Fibroblast of gingiva (primary cell): ENCODE measurements at regions not wholly inside any gene's neighbourhood (a gene's known extent, or its start where the extent isn't known, plus 50 kb on each side); places are given as distances from the start of the nearest gene placed in this dataset.

Experiments
- DNase-seq: peaks from one replicate; pipeline ENCODE4 v3.0.0-alpha.2; 2011; ENCODE audit warnings: low read depth

- no peak for DNase-seq
Measured at GRCh38 chr11:11140510-11140909, 212.5 kb downstream of the CSNK2A3 start.

GRCh38 chr11:11137339-11137738, 215.7 kb downstream of the CSNK2A3 start:
- DNase-seq = no peak

DNA sequence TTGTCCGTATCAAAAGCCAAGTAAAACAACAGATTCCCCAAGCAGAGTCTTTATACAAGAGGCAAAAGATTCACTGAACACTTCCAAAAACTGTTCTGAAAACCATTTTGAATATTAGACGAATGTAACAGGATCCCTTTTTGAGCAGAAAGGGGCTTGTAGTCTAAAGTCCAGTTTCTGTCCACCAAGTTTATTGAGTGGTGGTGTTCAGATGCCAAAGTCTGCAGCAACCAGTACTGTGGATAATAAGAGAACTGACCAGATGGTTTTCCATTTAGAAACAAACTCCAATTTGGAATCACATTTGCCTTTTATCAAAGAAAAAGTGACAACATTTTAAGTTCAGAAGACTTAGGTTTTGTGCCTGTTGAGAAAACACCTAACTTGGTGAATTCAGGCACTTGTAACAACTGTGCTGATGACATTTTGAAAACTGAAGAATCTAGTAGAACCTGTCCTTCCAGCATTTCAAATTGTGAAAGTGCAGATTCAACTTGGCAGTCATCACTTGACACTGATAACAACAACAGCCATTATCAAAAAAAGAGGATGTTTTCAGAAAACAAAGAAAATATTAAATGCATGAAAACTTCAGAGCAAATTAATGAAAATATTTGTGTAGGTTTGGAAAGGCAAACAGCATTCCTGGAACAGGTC, 217.1 kb downstream of the CSNK2A3 start:
- no peak for DNase-seq

DNA sequence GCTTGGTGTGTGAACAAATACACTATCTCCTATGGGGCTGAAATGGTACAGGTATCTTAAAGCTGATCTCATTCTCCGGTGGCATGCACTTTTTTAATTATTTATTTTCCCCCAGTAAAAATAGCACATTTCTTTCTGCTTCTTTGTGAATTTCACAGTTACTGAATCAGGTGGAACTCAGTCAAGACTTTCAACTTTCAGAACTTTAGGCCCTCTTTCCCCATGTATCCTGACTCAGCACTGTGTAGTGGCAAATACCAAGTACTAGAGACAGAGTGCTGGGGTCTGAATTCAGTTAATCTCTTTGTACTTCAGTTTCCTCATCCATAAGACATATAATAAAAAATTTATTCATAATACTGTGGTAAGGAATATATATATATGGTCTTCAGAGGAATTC, 223.9 kb downstream of the CSNK2A3 start:
- DNase-seq = no peak

GRCh38 chr11:11125618-11126017, 227.4 kb downstream of the CSNK2A3 start:
- DNase-seq = no peak

DNA sequence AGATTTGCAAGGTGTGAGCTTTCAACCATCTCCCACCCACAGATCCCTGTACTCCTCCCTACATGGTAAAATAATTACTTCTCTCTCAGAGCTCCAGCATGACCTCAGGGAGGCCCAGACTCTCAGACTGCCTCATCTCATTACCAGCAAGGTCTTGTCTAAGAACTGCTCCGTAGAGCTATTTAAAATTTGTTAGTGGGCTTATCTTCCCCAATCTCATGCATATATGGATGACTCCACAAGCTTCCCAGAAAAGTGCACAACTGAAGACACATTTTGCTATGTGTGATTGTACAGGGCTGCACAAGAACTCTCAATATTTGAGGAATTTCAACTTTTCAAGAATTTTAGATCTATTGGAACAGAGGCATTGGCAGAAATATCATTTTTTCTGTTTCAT, 230.3 kb downstream of the CSNK2A3 start:
- DNase-seq = no peak

DNA sequence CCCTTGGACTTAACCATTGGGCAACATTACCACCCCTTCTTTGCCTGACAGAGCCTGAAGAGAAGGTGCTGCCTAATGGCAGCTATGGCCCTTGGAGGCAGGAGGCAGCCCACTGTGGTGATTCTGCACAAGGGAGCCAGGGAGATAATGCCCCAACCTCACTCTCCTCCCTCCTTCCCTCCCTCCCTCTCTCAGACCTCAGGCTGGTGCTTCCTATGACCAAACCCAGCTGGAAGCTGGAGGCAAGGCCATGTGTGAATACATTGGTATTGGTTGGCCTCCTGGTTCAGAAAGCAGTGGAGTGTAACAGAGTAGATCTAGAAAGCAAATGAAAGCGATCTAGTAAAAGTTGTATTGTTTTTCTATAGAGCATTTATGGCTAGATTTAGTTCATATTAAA, 233.1 kb downstream of the CSNK2A3 start:
- no peak for DNase-seq

DNA sequence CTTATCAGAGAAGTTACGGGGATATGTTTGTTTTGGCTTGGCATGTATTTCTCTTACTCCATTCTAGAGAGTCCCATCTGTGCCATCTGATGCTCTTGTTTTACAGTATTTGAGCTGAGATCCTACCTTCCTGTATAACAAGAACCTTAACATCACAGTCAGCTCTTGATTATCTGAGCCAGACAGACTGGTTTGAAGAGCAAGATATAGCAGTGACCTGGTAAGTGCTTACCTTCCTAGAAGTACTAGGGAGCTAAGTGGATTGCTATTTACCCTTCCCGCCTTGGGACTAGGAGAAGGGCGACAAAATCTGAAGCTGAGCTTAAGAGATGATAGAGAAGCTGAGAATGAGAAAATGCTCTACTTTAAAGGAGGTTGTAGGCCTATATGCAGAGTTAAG, 235.3 kb downstream of the CSNK2A3 start:
- no peak for DNase-seq

GRCh38 chr11:11115475-11115874, 237.6 kb downstream of the CSNK2A3 start:
- no peak for DNase-seq

DNA sequence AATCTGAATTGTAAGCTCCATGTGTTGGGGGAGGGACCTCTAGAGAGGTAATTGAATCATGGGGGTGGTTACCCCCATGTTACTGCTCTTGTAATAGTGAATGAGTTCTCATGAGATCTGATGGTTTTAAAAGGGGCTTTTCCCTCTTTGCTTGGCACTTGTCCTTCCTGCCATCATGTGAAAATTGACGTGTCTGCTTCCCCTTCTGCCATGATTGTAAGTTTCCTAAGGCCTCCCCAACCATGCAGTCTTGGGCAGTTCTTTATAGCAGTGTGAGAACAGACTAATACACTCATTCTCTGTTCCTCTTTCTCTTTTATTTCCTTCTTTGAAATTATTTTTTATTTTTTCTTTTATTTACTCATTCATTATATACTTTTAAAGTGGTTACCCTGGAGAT, 239.4 kb downstream of the CSNK2A3 start:
- no peak for DNase-seq

GRCh38 chr11:11108026-11108425, 245.0 kb downstream of the CSNK2A3 start:
- DNase-seq = no peak

- no peak for DNase-seq
Measured at GRCh38 chr11:11107076-11107723, 245.8 kb downstream of the CSNK2A3 start.

DNA sequence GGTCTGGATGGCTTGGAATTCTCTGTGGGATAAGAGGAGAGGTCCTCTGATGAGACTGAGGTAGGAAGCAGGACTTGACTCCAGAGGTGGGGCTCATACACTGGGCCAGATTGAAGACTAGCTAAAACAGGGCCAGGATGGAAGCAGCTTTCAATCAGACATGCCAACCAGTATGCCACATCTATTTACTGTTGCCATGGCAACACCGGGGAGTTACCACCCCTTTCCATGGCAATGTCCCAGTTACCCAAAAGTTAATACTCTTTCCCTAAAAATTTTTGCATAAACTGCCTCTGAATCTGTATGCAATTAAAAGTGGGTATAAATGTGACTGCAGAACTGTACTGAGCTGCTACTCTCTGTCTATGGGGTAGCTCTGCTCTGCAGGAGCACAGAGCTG, 247.5 kb upstream of the ZBED5 start:
- no peak for DNase-seq

DNA sequence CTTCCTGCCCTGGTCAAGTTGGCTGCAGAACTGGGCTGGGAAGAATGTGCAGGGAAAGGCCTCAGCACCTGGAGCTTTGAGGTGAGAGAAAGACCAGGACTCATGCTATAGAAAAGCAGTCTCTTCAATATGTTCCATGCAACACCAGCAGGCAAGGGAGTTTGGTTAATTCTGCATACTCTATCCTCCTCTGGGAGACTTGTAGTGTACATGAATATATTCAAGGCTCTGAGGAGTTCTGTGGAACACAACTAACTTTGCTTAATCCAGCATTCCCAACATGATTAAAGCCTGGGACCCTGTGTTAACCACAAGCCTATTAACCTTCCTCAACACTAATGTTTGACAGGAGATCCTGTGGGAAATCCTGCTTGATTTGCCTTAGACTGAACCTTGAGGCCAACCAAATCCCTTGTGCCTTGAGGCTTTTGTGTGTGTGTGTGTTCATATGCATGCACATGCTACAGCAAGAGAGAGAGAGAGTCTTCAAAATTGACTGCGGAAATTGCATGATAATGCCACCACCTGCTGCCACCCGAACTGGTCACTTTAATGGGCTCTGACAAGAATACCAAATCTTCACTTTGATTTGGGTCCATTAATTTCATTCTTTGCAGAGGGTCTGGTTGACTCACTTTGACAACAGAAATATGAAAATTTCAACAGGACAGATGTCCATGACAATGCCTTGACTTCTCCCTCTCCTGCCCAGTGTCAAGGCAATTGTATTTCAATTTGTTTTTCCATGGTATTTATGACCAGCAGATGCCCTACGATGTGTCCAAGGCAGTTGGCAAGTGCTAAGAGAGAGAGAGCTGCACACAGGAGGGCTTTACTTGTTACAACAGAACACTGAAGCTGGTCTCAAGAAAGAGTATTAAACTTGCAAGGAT, 238.2 kb upstream of the ZBED5 start:
- DNase-seq = no peak

DNA sequence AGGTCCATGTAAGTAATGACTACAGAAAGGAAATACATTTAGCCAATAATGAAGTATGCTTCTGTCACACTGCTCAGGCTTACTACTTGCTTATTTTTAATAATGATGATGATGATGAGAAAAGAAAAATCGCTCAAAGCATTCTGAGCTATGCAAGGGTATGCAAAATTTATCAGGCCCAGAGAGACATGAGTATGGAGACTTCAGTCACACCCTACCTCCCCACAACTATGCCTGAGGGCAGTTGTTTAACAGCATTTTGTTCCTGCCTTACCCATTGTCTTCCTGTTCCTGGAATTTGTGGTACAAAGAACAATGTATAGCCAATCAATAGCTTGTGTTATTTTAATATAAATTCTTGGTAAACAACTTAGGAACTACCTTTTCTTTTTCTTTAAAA, 232.6 kb upstream of the ZBED5 start:
- no peak for DNase-seq

GRCh38 chr11:11089805-11090204, 232.0 kb upstream of the ZBED5 start:
- DNase-seq = no peak

DNA sequence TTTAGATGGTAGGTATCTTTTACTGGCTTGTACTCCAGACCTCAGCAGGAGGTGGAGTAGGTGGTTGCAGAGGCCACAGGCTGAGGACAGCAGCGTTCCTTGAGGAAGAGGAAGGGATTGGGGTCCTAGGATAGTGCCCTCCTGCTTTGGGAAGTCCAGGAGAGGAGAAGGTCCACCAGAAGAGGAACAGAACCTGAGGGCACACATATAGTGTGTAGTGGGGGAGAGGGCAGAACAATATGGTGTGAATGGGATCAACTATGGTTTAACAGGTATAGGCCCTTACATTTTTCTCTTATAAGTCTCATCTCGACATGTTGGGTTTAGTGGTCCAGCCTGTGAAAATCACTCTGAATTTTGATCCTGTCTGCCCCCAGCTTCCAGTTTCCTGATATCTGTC, 229.1 kb upstream of the ZBED5 start:
- DNase-seq = no peak

DNA sequence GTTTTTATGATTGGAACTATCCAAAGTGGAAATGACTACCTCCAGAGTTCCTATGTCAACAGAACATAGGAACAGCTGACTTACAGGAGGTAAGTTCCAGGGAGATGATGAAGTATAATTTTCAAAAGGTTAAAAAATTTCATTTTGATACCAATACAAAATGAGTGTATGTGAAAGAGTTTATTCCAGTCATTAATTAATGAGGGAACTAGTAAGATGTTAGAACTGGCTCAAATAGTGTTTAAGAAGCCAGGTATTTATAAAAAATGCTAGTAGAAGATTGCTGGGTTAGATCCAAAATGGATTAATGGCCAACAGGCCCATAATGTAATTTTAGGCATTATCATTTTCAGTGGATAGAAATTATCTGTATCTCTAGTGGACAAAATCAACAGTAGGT, 227.7 kb upstream of the ZBED5 start:
- no peak for DNase-seq

GRCh38 chr11:11084337-11084736, 226.5 kb upstream of the ZBED5 start:
- DNase-seq = no peak

GRCh38 chr11:11083441-11083840, 225.6 kb upstream of the ZBED5 start:
- no peak for DNase-seq

GRCh38 chr11:11082646-11083045, 224.8 kb upstream of the ZBED5 start:
- no peak for DNase-seq

DNA sequence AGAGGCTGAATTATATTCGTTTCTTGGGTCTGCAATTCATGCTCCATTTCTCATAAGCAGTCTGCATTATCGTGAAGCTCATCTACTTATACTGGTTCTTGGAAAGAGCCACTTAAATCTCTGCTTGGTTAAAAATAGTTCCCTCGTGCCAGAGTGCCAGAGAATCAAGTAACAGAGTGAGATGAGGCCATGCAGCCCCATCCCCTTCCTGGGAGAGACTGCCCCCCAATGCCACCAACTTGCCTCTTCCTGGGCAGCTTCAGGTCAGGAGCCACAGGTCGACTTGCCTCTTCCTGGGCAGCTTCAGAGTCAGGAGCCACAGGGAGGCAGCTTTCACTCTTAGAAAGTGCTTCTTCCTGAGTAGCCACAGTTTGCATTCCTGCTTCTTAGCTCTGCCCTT, 223.9 kb upstream of the ZBED5 start:
- no peak for DNase-seq

- no peak for DNase-seq
Measured at GRCh38 chr11:11081288-11081687, 223.4 kb upstream of the ZBED5 start.
